ENCODE measurements at regions not wholly inside any gene's neighbourhood (a gene's known extent, or its start where the extent isn't known, plus 50 kb on each side); places are given as distances from the start of the nearest gene placed in this dataset.

DNA sequence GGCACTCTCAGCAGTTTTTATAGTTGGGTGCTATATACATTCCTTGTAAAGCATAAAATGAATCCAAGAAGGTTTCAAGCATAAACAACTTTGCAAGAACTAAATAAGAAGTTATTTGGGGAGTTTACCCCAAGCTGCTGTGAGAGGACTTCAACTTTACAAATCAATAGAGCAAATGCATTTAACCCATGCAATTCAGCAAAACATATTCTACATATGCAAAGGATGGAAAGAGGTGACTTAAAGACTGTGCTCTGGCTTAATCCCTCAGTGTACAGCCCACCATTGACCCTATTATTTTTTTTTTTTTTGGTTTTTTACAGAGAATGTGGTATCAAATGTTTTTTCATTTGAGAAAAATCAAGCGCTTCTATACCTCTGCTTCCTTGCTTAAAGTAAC lies 736.5 kb downstream of the CETN3 start:
- FAIRE-seq (no peak), DNase-seq (ENCODE audit: low read depth in 1 of 2, low spot score in 2 of 2) (no peak)
- no peaks in the 10 kb centered on the region for H3K23me2 ChIP-seq (ENCODE audit: low read depth, low read length)
- WGBS, 2 experiments (ENCODE audit: extremely low coverage in 1 of 2, insufficient coverage in 1 of 2, insufficient read length in 1 of 2, insufficient replicate concordance in 2 of 2, low coverage in 1 of 2, low lambda C conversion rate in 2 of 2, missing lambda C conversion rate in 1 of 2): 30% methylated on average over 1 of the region's 1 CpG; no CpG with 5 or more reads in 1 of the 2 experiments
- no peak overlapping the region for H3K56ac ChIP-seq (replicated peaks; ENCODE audit: insufficient read length, low read depth, low read length)
- H3K79me1 ChIP-seq (ENCODE audit: low read depth, low read length): no peaks in the 10 kb centered on the region
- no peak overlapping the region for H4K91ac ChIP-seq (replicated peaks; ENCODE audit: insufficient read length, low read length)
- no peak overlapping the region for H3K9ac ChIP-seq (replicated peaks in 1 of 4; ENCODE audit: extremely low read depth in 1 of 4, low read depth in 3 of 4, low read length in 3 of 4)
- ChIA-PET CTCF (ENCODE audit: partially characterized antibody) (no interaction called here), POLR2A (ENCODE audit: partially characterized antibody) (no interaction called here)
- no peak for TF ChIP-seq FOSL1 (IDR thresholded peaks at IDR 0.05; ENCODE audit: insufficient read depth, low read depth, low read length)
- TF ChIP-seq, protein P1, sequence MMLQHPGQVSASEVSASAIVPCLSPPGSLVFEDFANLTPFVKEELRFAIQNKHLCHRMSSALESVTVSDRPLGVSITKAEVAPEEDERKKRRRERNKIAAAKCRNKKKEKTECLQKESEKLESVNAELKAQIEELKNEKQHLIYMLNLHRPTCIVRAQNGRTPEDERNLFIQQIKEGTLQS (IDR thresholded peaks at IDR 0.05; ENCODE audit: insufficient read depth, low read depth, low read length): no peak
- TF ChIP-seq YY1 (IDR thresholded peaks at IDR 0.05; ENCODE audit: low read depth, low read length): no peak
- no peak for TF ChIP-seq CBX5 (IDR thresholded peaks at IDR 0.05; ENCODE audit: low read depth, low read length)
- no peak for TF ChIP-seq RNF2 (IDR thresholded peaks at IDR 0.05; ENCODE audit: borderline replicate concordance, low read depth, low read length, missing control alignments, poor library complexity, severe bottlenecking)
- TF ChIP-seq CTBP2 (IDR thresholded peaks at IDR 0.05; ENCODE audit: borderline replicate concordance, insufficient read depth, insufficient read length, low read length): no peak
- TF ChIP-seq NRF1 (IDR thresholded peaks at IDR 0.05; ENCODE audit: low read depth, low read length): no peak
- TF ChIP-seq CBX8 (IDR thresholded peaks at IDR 0.05; ENCODE audit: borderline replicate concordance, low read depth, low read length): no peak
- no peak for TF ChIP-seq BRCA1 (IDR thresholded peaks at IDR 0.05; ENCODE audit: low read depth, low read length)
- no peak for TF ChIP-seq SIRT6 (IDR thresholded peaks at IDR 0.05; ENCODE audit: low read length)
- no peak for TF ChIP-seq KDM1A (IDR thresholded peaks at IDR 0.05; ENCODE audit: borderline replicate concordance, low read length)
- no peaks in the 10 kb centered on the region for H3K79me2 ChIP-seq (ENCODE audit: control insufficient read depth in 1 of 2, insufficient read depth in 2 of 2, low read length in 2 of 2)
- H3K23ac ChIP-seq (ENCODE audit: insufficient read length): no peak overlapping the region
- H2BK5ac ChIP-seq (ENCODE audit: low read depth, low read length): no peak overlapping the region
- 0 out of 4 replicates have a peak overlapping the region, but pooled peaks of 1 of the 2 experiments have one; percentile 15 for H3K4me2 ChIP-seq (ENCODE audit: insufficient read depth in 1 of 2, low read depth in 2 of 2, low read length in 2 of 2)
- no peak overlapping the region for H2BK15ac ChIP-seq (ENCODE audit: low read length)
- no peaks in the 10 kb centered on the region for H3K27me3 ChIP-seq (replicated peaks in 1 of 4; ENCODE audit: control insufficient read depth in 3 of 4, extremely low read depth in 1 of 4, insufficient read depth in 3 of 4, low read length in 3 of 4)
- H4K8ac ChIP-seq (ENCODE audit: extremely low read depth, insufficient read depth, low read length): no peak overlapping the region
- peaks cover 0 to 6% (median 0%) of the 10 kb centered on the region in 4 experiments; a peak in 1 of 7 replicates for H3K4me1 ChIP-seq (replicated peaks in 1 of 4; ENCODE audit: control insufficient read depth in 3 of 4, insufficient read depth in 4 of 4, low read length in 3 of 4)
- no peaks in the 10 kb centered on the region for H4K20me1 ChIP-seq (replicated peaks in 1 of 2; ENCODE audit: control insufficient read depth in 1 of 2, insufficient read depth in 2 of 2, low read length in 2 of 2)
- H2BK12ac ChIP-seq (ENCODE audit: low read depth, low read length): no peak overlapping the region
- H3K4ac ChIP-seq (replicated peaks; ENCODE audit: insufficient read length, low read depth, low read length): no peak overlapping the region
- H3K27ac ChIP-seq (ENCODE audit: low read depth, low read length): no peak overlapping the region
- no peaks in the 10 kb centered on the region for H3K9me3 ChIP-seq (ENCODE audit: insufficient read depth in 2 of 2, low read depth in 1 of 2, low read length in 1 of 2)
- H3K14ac ChIP-seq (ENCODE audit: insufficient read length): no peak overlapping the region
- H4K5ac ChIP-seq (ENCODE audit: insufficient read length, low read depth, low read length): peak overlapping the region; percentile 58
- H2BK20ac ChIP-seq (ENCODE audit: low read length): no peak overlapping the region
- H2AFZ ChIP-seq (ENCODE audit: low read length): no peak overlapping the region
- H3K4me3 ChIP-seq (ENCODE audit: extremely low read depth in 1 of 4, insufficient read depth in 2 of 4, low read depth in 3 of 4, low read length in 4 of 4): peak overlapping the region in 1 of 4 experiments; percentile 12; a peak in 1 of 8 replicates
- H3K36me3 ChIP-seq (ENCODE audit: control insufficient read depth in 2 of 4, insufficient read depth in 4 of 4, low read length in 3 of 4): no peaks in the 10 kb centered on the region
- H2BK120ac ChIP-seq (replicated peaks; ENCODE audit: low read depth, low read length): no peak overlapping the region
- no peak overlapping the region for H3K18ac ChIP-seq (ENCODE audit: extremely low read depth, low read length)
- no peak overlapping the region for H2AK5ac ChIP-seq (ENCODE audit: low read depth, low read length)
